Keratinocyte (primary cell): ENCODE measurements at regions not wholly inside any gene's neighbourhood (a gene's known extent, or its start where the extent isn't known, plus 50 kb on each side); places are given as distances from the start of the nearest gene placed in this dataset.

Experiments
- EZH2 ChIP-seq: IDR thresholded peaks from one replicate; pipeline ENCODE4 v1.6.1; 2012; ENCODE audit warnings: inconsistent platforms, mild to moderate bottlenecking, low read length, moderate library complexity
- TF ChIP-seq, protein P1 (sequence below), 3 experiments: IDR thresholded peaks in 1 of 3; conservative IDR thresholded peaks in 1 of 3; optimal IDR thresholded peaks in 1 of 3; 2 replicates in 2 of 3; 3 replicates in 1 of 3; pipeline versions ENCODE3 to v1.5.1; 2011; ENCODE audit warnings: low read length in 3 of 3, mild to moderate bottlenecking in 3 of 3, moderate library complexity in 2 of 3, control low read depth in 1 of 3, inconsistent platforms in 1 of 3; ENCODE audit not compliant: insufficient read depth in 2 of 3; ENCODE audit errors: extremely low read depth in 1 of 3

GRCh38 chr3:80914854-80915253 is 846.6 kb downstream of the GBE1 start:
- TF ChIP-seq, protein P1, sequence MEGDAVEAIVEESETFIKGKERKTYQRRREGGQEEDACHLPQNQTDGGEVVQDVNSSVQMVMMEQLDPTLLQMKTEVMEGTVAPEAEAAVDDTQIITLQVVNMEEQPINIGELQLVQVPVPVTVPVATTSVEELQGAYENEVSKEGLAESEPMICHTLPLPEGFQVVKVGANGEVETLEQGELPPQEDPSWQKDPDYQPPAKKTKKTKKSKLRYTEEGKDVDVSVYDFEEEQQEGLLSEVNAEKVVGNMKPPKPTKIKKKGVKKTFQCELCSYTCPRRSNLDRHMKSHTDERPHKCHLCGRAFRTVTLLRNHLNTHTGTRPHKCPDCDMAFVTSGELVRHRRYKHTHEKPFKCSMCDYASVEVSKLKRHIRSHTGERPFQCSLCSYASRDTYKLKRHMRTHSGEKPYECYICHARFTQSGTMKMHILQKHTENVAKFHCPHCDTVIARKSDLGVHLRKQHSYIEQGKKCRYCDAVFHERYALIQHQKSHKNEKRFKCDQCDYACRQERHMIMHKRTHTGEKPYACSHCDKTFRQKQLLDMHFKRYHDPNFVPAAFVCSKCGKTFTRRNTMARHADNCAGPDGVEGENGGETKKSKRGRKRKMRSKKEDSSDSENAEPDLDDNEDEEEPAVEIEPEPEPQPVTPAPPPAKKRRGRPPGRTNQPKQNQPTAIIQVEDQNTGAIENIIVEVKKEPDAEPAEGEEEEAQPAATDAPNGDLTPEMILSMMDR (optimal IDR thresholded peaks at IDR 0.05 in 1 of 3, IDR thresholded peaks at IDR 0.05 in 1 of 3, conservative IDR thresholded peaks at IDR 0.05 in 1 of 3; ENCODE audit: extremely low read depth in 1 of 3, insufficient read depth in 2 of 3, low read length in 3 of 3) = no peak
- no peak for TF ChIP-seq EZH2
